22Rv1 (cell line): ENCODE measurements at regions not wholly inside any gene's neighbourhood (a gene's known extent, or its start where the extent isn't known, plus 50 kb on each side); places are given as distances from the start of the nearest gene placed in this dataset.

Source experiments
- H3K27ac ChIP-seq: fragments of 450-650 bp; 2 replicates; pipeline ENCODE4 v1.5.1; 2017
- CTCF ChIP-seq: fragments of 450-650 bp; IDR thresholded peaks from 2 replicates; pipeline ENCODE4 v1.5.1; 2017; ENCODE audit warnings: mild to moderate bottlenecking
- ZFX ChIP-seq: fragments of 450-650 bp; IDR thresholded peaks from 2 replicates; pipeline ENCODE4 v1.6.1; 2017; ENCODE audit warnings: antibody characterized with exemption, borderline replicate concordance

GRCh38 chr10:29022513-29022912 lies 266.4 kb upstream of the LYZL1 start:
- no peak overlapping the region for H3K27ac ChIP-seq
- no peak for TF ChIP-seq CTCF
- TF ChIP-seq ZFX: no peak

- no peak overlapping the region for H3K27ac ChIP-seq
- TF ChIP-seq ZFX (no peak), CTCF (no peak)
Measured at GRCh38 chr10:29023678-29024077, 265.2 kb upstream of the LYZL1 start.

- no peak for TF ChIP-seq ZFX
- no peak for TF ChIP-seq CTCF
- no peak overlapping the region for H3K27ac ChIP-seq
Measured at GRCh38 chr10:29026065-29026797, 262.6 kb upstream of the LYZL1 start.

GRCh38 chr10:29026802-29027580 lies 261.9 kb upstream of the LYZL1 start:
- no peak overlapping the region for H3K27ac ChIP-seq
- TF ChIP-seq ZFX (no peak), CTCF (no peak)

- H3K27ac ChIP-seq: no peak overlapping the region
- TF ChIP-seq ZFX (no peak), CTCF (no peak)
Measured at GRCh38 chr10:29028486-29028885, 260.4 kb upstream of the LYZL1 start.

- no peak overlapping the region for H3K27ac ChIP-seq
- TF ChIP-seq CTCF: no peak
- no peak for TF ChIP-seq ZFX
Measured at GRCh38 chr10:29030900-29031299, 258.0 kb upstream of the LYZL1 start.

GRCh38 chr10:29032169-29032568 lies 256.7 kb upstream of the LYZL1 start:
- no peak for TF ChIP-seq ZFX
- no peak for TF ChIP-seq CTCF
- no peak overlapping the region for H3K27ac ChIP-seq
